ENCODE measurements at regions not wholly inside any gene's neighbourhood (a gene's known extent, or its start where the extent isn't known, plus 50 kb on each side); places are given as distances from the start of the nearest gene placed in this dataset.

GRCh38 chr22:26827611-26828010 is 170.2 kb downstream of the MIAT start:
- TF ChIP-seq TAF1 (IDR thresholded peaks at IDR 0.05; ENCODE audit: borderline replicate concordance, insufficient read depth, low read length) (no peak), SIN3A (IDR thresholded peaks at IDR 0.05; ENCODE audit: borderline replicate concordance, insufficient read depth, low read length) (no peak)

Data from PFSK-1 (cell line).